ENCODE measurements at regions not wholly inside any gene's neighbourhood (a gene's known extent, or its start where the extent isn't known, plus 50 kb on each side); places are given as distances from the start of the nearest gene placed in this dataset.
A peak's percentile ranks its signal among the peaks of the same experiment; 100 is the strongest.

- no peak for DNase-seq (ENCODE audit: low read depth in 4 of 4, low spot score in 2 of 4)
Measured at GRCh38 chr17:71948703-71949422, 172.0 kb upstream of the SOX9 start.

- no peak for DNase-seq (ENCODE audit: low read depth in 4 of 4, low spot score in 2 of 4)
Measured at GRCh38 chr17:71959154-71959553, 161.7 kb upstream of the SOX9 start.

GRCh38 chr17:71963351-71963750 lies 157.5 kb upstream of the SOX9 start:
- no peak for DNase-seq (ENCODE audit: low read depth in 4 of 4, low spot score in 2 of 4)

GRCh38 chr17:71963791-71964190 lies 157.0 kb upstream of the SOX9 start:
- no peak for DNase-seq (ENCODE audit: low read depth in 4 of 4, low spot score in 2 of 4)

- DNase-seq (ENCODE audit: low read depth in 4 of 4, low spot score in 2 of 4), result no peak
Measured at GRCh38 chr17:71964559-71964958, 156.3 kb upstream of the SOX9 start.

- DNase-seq (ENCODE audit: low read depth in 4 of 4, low spot score in 2 of 4), result no peak
Measured at GRCh38 chr17:71966055-71966454, 154.8 kb upstream of the SOX9 start.

- no peak for DNase-seq (ENCODE audit: low read depth in 4 of 4, low spot score in 2 of 4)
Measured at GRCh38 chr17:71966459-71967313, 154.1 kb upstream of the SOX9 start.

- DNase-seq (ENCODE audit: low read depth in 4 of 4, low spot score in 2 of 4), result no peak
Measured at GRCh38 chr17:71969500-71969899, 151.3 kb upstream of the SOX9 start.

- no peak for DNase-seq (ENCODE audit: low read depth in 4 of 4, low spot score in 2 of 4)
Measured at GRCh38 chr17:71970312-71970711, 150.5 kb upstream of the SOX9 start.

- DNase-seq (ENCODE audit: low read depth in 4 of 4, low spot score in 2 of 4), result no peak
Measured at GRCh38 chr17:71974051-71974450, 146.8 kb upstream of the SOX9 start.

GRCh38 chr17:71975331-71975801 lies 145.5 kb upstream of the SOX9 start:
- peak in 1 of 4 donors; percentile 31 for DNase-seq (ENCODE audit: low read depth in 4 of 4, low spot score in 2 of 4)

- DNase-seq (ENCODE audit: low read depth in 4 of 4, low spot score in 2 of 4), result no peak
Measured at GRCh38 chr17:71976011-71976649, 144.7 kb upstream of the SOX9 start.

- DNase-seq (ENCODE audit: low read depth in 4 of 4, low spot score in 2 of 4), result no peak
Measured at GRCh38 chr17:71978435-71978834, 142.4 kb upstream of the SOX9 start.

GRCh38 chr17:71980171-71980570 lies 140.6 kb upstream of the SOX9 start:
- no peak for DNase-seq (ENCODE audit: low read depth in 4 of 4, low spot score in 2 of 4)

- DNase-seq (ENCODE audit: low read depth in 4 of 4, low spot score in 2 of 4), result no peak
Measured at GRCh38 chr17:71983828-71984227, 137.0 kb upstream of the SOX9 start.

GRCh38 chr17:71985111-71986039 lies 135.4 kb upstream of the SOX9 start:
- no peak for DNase-seq (ENCODE audit: low read depth in 4 of 4, low spot score in 2 of 4)

- no peak for DNase-seq (ENCODE audit: low read depth in 4 of 4, low spot score in 2 of 4)
Measured at GRCh38 chr17:71986886-71987285, 133.9 kb upstream of the SOX9 start.

GRCh38 chr17:71987634-71988033 lies 133.2 kb upstream of the SOX9 start:
- DNase-seq (ENCODE audit: low read depth in 4 of 4, low spot score in 2 of 4), result no peak

- DNase-seq (ENCODE audit: low read depth in 4 of 4, low spot score in 2 of 4), result no peak
Measured at GRCh38 chr17:71989117-71989516, 131.7 kb upstream of the SOX9 start.

GRCh38 chr17:71993363-71993762 lies 127.5 kb upstream of the SOX9 start:
- DNase-seq (ENCODE audit: low read depth in 4 of 4, low spot score in 2 of 4), result no peak
